OCI-LY3 (cell line): ENCODE measurements at regions not wholly inside any gene's neighbourhood (a gene's known extent, or its start where the extent isn't known, plus 50 kb on each side); places are given as distances from the start of the nearest gene placed in this dataset.

Source experiments
- H2AFZ ChIP-seq: fragments of 200-600, 300-600 bp; shearing (Covaris generic); 2 replicates; pipeline ENCODE4 v1.6.0; 2014; ENCODE audit warnings: antibody characterized with exemption, low read depth, low read length
- H3K27ac ChIP-seq: fragments of 200-600, 300-600 bp; sonication (generic); 2 replicates; pipeline ENCODE4 v1.5.1; 2014; ENCODE audit warnings: mild to moderate bottlenecking, low read length, moderate library complexity, mixed read lengths
- H3K27me3 ChIP-seq: fragments of 200-600, 300-600 bp; sonication (generic); 2 replicates; pipeline ENCODE4 v1.6.1; 2014; ENCODE audit warnings: low read depth, low read length, mixed read lengths
- H3K36me3 ChIP-seq: fragments of 200-600, 300-600 bp; sonication (generic); replicated peaks from 2 replicates; pipeline ENCODE3; 2014; ENCODE audit warnings: low read depth, low read length, mixed read lengths
- H3K4me1 ChIP-seq: fragments of 300-600, 200-600 bp; sonication (generic); 2 replicates; pipeline ENCODE4 v1.6.1; 2014; ENCODE audit warnings: low read length, mixed read lengths
- H3K4me2 ChIP-seq: fragments of 200-600, 300-600 bp; sonication (generic); 2 replicates; pipeline ENCODE4 v1.6.1; 2014; ENCODE audit warnings: low read length, mixed read lengths
- H3K4me3 ChIP-seq: fragments of 300-600, 200-600 bp; sonication (generic); 2 replicates; pipeline ENCODE4 v1.5.1; 2014; ENCODE audit warnings: antibody characterized with exemption, mild to moderate bottlenecking, low read length, moderate library complexity
- H3K79me2 ChIP-seq: fragments of 300-600, 200-600 bp; shearing (Covaris generic); 2 replicates; pipeline ENCODE4 v1.6.1; 2014; ENCODE audit warnings: mild to moderate bottlenecking, low read length, mixed read lengths
- H3K9ac ChIP-seq: fragments of 300-600, 200-600 bp; shearing (Covaris generic); 2 replicates; pipeline ENCODE4 v1.6.0; 2014; ENCODE audit warnings: mild to moderate bottlenecking, low read length, moderate library complexity
- H3K9me3 ChIP-seq: fragments of 200-600, 300-600 bp; shearing (Covaris generic); 2 replicates; pipeline ENCODE4 v1.6.1; 2014; ENCODE audit warnings: low read length, mixed read lengths; ENCODE audit not compliant: insufficient read depth
- H4K20me1 ChIP-seq: fragments of 200-600, 300-600 bp; sonication (generic); 2 replicates; pipeline ENCODE4 v1.6.1; 2016; ENCODE audit warnings: low read length, mixed read lengths; ENCODE audit not compliant: insufficient read depth
- CTCF ChIP-seq: fragments of 200-600, 300-600 bp; sonication (generic); IDR thresholded peaks from 2 replicates; pipeline ENCODE4 v1.5.1; 2014; ENCODE audit warnings: antibody characterized with exemption, low read length, low read depth
- EZH2phosphoT487 ChIP-seq: fragments of 200-600 bp; shearing (Covaris generic); IDR thresholded peaks from 2 replicates; pipeline ENCODE4 v1.6.1; 2018; ENCODE audit warnings: antibody characterized with exemption, mixed run types, low read depth

- Histone ChIP-seq H4K20me1 (no peaks in the 10 kb centered on the region), H3K9me3 (no peaks in the 10 kb centered on the region), H2AFZ (no peak overlapping the region), H3K36me3 (no peaks in the 10 kb centered on the region), H3K9ac (no peak overlapping the region), H3K27ac (no peak overlapping the region), H3K4me3 (no peak overlapping the region), H3K4me1 (peaks cover 7% of the 10 kb centered on the region), H3K79me2 (no peaks in the 10 kb centered on the region), H3K4me2 (no peak overlapping the region), H3K27me3 (no peaks in the 10 kb centered on the region; the same call in 1 of the 2 replicates)
- TF ChIP-seq CTCF (no peak), EZH2phosphoT487 (no peak)
These were observed 427.4 kb upstream of the JARID2 start for GRCh38 chr6:14818422-14818884.

GRCh38 chr6:14819001-14819400 lies 426.9 kb upstream of the JARID2 start:
- no peaks in the 10 kb centered on the region for H3K79me2 ChIP-seq
- no peak overlapping the region for H3K9ac ChIP-seq
- no peaks in the 10 kb centered on the region for H3K9me3 ChIP-seq
- no peak overlapping the region for H3K4me2 ChIP-seq
- no peak overlapping the region for H2AFZ ChIP-seq
- H3K4me3 ChIP-seq = no peak overlapping the region
- TF ChIP-seq CTCF = no peak
- TF ChIP-seq EZH2phosphoT487 = no peak
- H3K27me3 ChIP-seq = no peaks in the 10 kb centered on the region; the same call in 1 of the 2 replicates
- H3K27ac ChIP-seq = no peak overlapping the region
- no peaks in the 10 kb centered on the region for H3K36me3 ChIP-seq
- H4K20me1 ChIP-seq = no peaks in the 10 kb centered on the region
- H3K4me1 ChIP-seq = peaks cover 7% of the 10 kb centered on the region

- Histone ChIP-seq H3K4me2 (no peak overlapping the region), H2AFZ (no peak overlapping the region), H3K27me3 (no peaks in the 10 kb centered on the region), H4K20me1 (no peaks in the 10 kb centered on the region), H3K27ac (no peak overlapping the region), H3K36me3 (no peaks in the 10 kb centered on the region), H3K4me1 (peaks cover 7% of the 10 kb centered on the region), H3K79me2 (no peaks in the 10 kb centered on the region), H3K9me3 (no peaks in the 10 kb centered on the region), H3K9ac (no peak overlapping the region), H3K4me3 (no peak overlapping the region)
- TF ChIP-seq CTCF = no peak
- TF ChIP-seq EZH2phosphoT487 = no peak
These were observed 425.9 kb upstream of the JARID2 start for GRCh38 chr6:14819840-14820420.

- Histone ChIP-seq H3K27ac (no peak overlapping the region), H3K27me3 (peaks cover 4% of the 10 kb centered on the region; the same call in 1 of the 2 replicates), H2AFZ (no peak overlapping the region), H3K9me3 (no peaks in the 10 kb centered on the region), H3K36me3 (no peaks in the 10 kb centered on the region), H3K4me3 (no peak overlapping the region), H3K79me2 (no peaks in the 10 kb centered on the region), H3K4me1 (peaks cover 7% of the 10 kb centered on the region), H3K9ac (no peak overlapping the region), H4K20me1 (no peaks in the 10 kb centered on the region), H3K4me2 (no peak overlapping the region)
- no peak for TF ChIP-seq EZH2phosphoT487
These were observed 423.8 kb upstream of the JARID2 start for GRCh38 chr6:14822012-14822553.
